Lower leg skin (tissue), 3 donors: ENCODE measurements at regions not wholly inside any gene's neighbourhood (a gene's known extent, or its start where the extent isn't known, plus 50 kb on each side); places are given as distances from the start of the nearest gene placed in this dataset.

Experiments used
- CTCF ChIP-seq, 3 donors: fragments of 450-650 bp; IDR thresholded peaks; one replicate each; pipeline ENCODE4 v1.5.1; 2016; ENCODE audit warnings: antibody characterized with exemption in 3 of 3, mild to moderate bottlenecking in 3 of 3, moderate library complexity in 2 of 3
- POLR2A ChIP-seq, 2 donors: fragments of 450-650 bp; IDR thresholded peaks; one replicate each; pipeline ENCODE4 v1.6.1; 2016 to 2017; ENCODE audit warnings: antibody characterized with exemption in 2 of 2, mild to moderate bottlenecking in 1 of 2, moderate library complexity in 1 of 2

- TF ChIP-seq CTCF (IDR thresholded peaks at IDR 0.05) (no peak), POLR2A (IDR thresholded peaks at IDR 0.05) (no peak)
Observed at GRCh38 chr6:48845219-48845618, 617.8 kb downstream of the MMUT start.
